Left kidney (tissue), 1 donor: ENCODE measurements at regions not wholly inside any gene's neighbourhood (a gene's known extent, or its start where the extent isn't known, plus 50 kb on each side); places are given as distances from the start of the nearest gene placed in this dataset.

Experiments used
- DNase-seq: peaks from one replicate; pipeline ENCODE4 v3.0.0-alpha.2; 2013

GRCh38 chr5:44868541-44868940 lies 59.8 kb downstream of the MRPS30 start:
- no peak for DNase-seq

- DNase-seq, result peak; percentile 51
These were observed 61.2 kb downstream of the MRPS30 start for GRCh38 chr5:44869928-44870327.

GRCh38 chr5:44870430-44870829 lies 61.7 kb downstream of the MRPS30 start:
- no peak for DNase-seq

GRCh38 chr5:44871401-44871800 lies 62.7 kb downstream of the MRPS30 start:
- no peak for DNase-seq

DNA sequence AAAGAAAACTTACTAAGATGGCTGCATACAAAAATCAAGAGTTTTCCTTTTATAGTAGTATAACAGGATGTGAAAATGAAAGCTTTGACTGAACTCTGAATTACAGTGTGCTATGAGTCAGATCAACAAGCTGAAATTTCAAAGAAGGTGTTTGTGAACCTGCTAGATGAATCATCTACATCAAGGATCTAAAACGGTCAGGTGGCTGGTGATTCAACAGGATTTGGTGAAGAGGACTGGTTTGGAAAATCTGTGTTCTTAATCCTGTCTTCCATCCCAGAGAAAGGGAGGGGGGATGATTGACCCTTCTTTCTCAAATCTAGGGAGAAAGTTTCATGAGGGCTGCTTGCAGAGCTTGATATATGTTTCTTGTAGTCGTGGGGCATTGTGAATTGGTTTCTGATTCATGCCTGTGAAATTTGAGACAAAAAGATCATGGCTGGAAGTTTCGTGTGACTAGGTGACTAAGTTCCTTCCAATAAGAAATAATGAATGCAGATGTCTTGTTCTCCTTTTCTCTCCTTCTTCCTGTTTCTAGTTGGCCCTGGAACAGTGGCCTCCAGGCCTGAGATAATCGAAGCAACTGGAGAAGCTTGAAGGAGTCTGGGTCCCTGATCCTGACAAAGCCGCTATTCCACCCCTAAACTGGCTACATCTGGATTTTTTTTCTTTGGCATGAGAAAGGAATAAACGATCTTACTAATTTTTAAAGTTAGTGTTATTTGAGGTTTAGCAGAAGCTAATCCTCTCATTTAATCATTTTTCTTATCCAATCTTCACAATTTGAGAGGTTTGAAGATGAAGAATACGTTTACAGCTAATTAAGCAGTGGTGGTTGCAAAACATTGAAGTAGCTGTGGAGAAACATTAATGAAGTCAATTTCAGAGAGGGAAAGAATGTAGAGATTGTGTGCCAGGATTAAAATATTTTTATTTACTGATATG lies 67.2 kb downstream of the MRPS30 start:
- DNase-seq, result no peak

- no peak for DNase-seq
These were observed 72.5 kb downstream of the MRPS30 start for GRCh38 chr5:44881266-44881665.

DNA sequence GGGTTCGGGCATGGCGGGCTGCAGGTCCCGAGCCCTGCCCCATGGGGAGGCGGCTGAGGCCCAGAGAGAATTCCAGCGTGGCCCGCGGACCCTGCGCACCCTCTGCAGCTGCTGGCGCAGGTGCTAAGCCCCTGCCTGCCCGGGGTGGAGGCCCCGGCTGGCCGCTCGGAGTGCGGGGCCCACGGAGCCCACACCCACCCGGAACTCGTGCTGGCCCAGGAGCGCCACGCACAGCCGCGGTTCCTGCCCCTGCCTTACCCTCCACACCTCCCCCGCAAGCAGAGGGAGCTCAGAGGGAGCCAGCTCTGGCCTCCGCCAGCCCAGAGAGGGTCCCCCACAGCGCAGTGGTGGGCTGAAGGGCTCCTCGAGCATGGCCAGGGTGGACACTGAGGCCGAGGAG lies 75.3 kb downstream of the MRPS30 start:
- no peak for DNase-seq

DNA sequence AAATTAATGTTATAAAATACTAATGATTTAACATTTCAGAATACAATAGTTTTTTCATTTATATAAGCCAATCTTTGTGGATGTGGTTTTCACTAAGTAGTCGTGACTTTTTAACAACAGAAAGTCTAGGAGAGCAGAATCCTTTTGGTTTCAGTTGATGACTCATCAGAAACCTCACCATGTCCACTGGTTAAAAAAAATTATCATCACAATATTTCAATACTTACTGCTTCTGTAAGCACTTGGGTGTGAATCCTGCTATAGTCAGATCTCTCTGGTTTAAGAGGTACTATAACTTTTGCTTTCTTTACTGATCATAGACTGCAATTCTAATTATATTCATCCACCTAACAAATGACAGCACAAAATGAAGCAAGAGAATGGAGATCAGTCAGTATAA lies 77.2 kb downstream of the MRPS30 start:
- no peak for DNase-seq

DNA sequence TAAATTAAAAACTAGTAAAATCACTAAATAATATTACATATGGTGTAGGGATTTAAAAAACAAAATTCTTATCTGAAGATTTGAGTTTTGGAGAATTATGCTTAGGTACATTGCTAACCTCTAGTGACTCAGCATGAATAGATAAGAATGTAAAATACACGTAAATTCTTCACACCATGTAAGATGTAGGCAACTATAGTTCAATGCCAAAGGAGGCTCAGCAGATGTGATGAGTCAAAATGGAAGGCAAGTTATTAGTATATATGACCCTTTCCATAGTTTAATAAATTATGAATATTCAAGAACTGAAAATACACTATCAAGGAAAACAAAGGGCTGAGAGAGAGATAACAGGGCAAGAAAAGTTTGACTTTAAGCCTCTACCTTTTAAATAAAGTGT lies 79.0 kb downstream of the MRPS30 start:
- no peak for DNase-seq

GRCh38 chr5:44888435-44888834 lies 79.7 kb downstream of the MRPS30 start:
- no peak for DNase-seq

DNA sequence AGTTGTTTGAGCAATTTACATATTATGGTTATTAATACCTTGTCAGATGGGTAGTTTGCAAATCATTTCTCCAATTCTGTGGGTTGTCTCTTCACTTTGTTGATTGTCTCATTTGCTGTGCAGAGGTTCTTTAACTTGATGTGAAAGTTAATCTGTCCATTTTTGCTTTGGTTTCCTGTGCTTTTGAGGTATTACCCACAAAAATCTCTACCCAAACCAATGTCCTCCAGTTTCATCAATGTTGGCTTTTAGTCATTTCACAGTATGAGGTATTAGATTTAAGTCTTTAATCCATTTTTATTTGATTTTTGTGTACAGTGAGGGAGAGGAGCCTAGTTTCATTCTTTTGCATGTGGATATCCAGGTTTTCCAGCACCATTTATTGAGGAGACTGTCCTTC lies 82.4 kb downstream of the MRPS30 start:
- no peak for DNase-seq

DNA sequence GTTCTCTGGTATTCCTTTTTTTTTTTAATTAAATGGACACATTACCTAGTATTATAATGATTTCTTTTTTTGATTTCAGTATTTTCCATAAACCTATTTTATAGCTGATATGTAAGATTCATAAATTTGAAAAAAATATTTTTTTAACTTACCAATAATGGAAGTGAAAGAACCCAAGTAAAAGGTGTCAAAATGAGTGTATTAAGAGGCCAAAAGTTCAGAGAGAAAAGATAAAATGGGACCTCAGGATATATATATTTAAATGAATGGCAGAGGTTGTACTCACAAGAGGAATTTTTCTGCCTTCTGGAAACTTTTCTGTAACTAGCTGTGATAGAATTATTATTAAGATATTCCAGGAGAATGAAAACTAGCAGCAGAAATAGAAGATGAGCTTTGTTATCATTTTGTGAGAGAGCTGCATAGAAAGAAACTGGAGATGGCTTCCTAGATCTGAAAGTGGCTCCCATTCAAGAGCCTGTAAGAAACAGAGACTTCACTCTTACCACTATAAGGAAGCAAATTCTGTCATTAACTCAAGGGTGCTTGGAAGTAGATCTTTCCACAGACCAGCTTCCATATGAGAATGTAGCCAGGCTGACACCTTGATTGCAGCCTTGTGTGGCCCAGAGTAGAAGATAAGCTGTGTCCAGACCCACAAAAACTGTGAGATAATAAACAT lies 91.7 kb downstream of the MRPS30 start:
- no peak for DNase-seq

DNA sequence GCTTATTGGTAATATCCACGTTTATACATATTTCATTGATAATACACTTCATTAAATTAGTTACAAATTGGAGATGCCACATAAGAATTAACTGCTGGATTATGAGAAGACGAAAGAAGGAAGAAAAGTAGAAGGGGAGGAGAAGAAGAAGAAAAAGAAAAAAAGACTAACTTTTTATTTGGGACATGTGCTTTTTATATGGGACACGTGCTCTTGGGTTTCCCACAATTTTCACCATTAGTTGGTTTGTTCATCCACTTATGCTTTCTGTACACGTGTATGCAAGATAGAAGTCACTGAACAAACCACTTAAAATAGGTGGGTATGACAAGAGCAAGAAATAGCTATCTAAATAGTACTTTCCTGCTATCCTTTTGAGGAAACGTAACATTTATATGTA lies 98.6 kb downstream of the MRPS30 start:
- no peak for DNase-seq

- no peak for DNase-seq
These were observed 100.3 kb downstream of the MRPS30 start for GRCh38 chr5:44909004-44909403.

DNA sequence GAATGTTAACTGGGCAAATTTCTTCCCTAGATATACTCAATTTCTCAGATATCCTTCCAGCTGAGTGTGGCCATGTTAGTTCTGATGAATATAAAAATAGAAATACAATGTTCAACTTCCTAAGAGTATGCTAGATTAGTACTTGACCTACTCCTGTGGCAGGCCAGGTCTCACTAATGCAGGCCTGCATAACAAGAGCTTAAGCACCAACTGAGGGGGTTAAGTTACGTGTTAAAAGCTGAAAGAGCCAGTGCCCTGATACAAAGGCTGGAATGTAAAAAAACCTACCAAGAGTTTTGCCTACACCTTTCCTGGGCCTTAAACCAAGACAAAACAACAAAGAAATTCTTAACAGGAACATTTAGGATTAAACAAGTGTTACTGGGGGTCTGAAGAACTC lies 102.8 kb downstream of the MRPS30 start:
- DNase-seq, result no peak

DNA sequence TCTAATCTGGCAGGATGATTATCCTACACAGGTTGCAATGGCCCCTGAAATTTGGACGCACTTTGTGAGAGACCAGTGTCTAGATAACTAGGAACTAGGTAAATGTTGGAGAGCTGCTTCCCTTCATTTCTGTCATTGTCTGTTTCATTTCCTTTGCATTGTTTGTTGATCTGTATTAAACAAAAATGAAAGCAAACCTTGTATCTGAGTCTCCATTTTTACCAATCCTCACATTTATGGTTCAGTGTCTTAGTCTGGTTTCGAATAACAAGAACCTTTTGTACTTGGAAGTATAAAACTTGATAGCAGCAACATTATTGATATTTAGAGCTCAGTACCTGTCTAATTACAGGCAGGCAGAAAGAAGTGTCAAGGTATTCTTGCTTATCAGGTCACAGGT lies 105.5 kb downstream of the MRPS30 start:
- no peak for DNase-seq

GRCh38 chr5:44919560-44919959 lies 110.8 kb downstream of the MRPS30 start:
- DNase-seq, result no peak

DNA sequence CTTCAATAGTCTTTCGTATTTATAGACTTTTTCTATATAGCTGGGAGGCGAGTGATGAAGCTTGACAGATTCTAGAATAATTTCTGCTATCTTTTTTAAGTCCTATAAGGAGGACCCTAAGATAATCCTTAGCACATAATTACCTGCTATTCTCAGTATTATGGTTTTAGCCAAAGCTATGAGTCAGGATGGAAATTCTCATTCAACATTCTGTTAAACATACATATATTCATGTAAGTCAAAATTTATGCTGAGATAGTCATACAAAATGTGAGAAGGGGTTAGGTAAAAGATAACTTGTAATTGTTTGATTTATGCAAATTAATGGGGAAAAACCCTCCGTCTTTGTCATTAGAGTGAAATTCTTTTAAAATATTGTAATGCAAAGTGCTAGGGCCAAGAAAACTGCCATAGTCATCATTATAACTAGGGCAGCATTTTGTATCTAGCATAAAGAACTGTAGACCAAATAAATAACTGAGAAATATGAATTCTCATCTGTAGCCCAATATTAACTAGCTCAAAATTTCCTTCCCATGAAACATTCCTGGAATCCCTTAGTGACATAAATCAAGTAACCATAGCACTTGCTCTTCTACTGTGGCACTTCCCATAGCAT lies 118.5 kb downstream of the MRPS30 start:
- DNase-seq, result no peak

GRCh38 chr5:44932922-44933585 lies 124.3 kb downstream of the MRPS30 start:
- DNase-seq, result no peak

DNA sequence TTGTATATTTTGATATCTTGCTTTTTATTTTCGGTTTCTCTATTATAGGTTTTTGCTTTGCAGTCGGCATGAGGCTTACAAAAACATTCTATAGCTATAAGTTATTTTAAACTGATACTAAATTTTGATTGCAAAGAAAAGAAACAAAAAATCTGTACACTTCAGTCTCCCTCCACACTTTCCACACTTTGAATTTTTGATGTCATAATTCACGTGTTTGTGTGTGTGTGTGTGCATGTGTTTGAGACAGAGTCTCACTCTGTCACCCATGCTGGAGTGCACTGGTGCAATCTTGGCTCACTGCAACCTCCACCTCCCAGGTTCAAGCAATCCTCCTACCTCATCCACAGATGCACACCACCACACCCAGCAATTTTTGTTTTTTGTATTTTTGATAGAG lies 124.9 kb downstream of the MRPS30 start:
- DNase-seq, result no peak

- DNase-seq, result no peak
These were observed 126.5 kb downstream of the MRPS30 start for GRCh38 chr5:44935262-44935661.

GRCh38 chr5:44935871-44936270 lies 127.1 kb downstream of the MRPS30 start:
- no peak for DNase-seq
